IPS-11a (cell line): ENCODE measurements at regions not wholly inside any gene's neighbourhood (a gene's known extent, or its start where the extent isn't known, plus 50 kb on each side); places are given as distances from the start of the nearest gene placed in this dataset.

Experiments used
- H3K4me3 ChIP-seq: one replicate; pipeline ENCODE4 v1.5.1; 2013; ENCODE audit warnings: low read depth, low read length, control low read depth

DNA sequence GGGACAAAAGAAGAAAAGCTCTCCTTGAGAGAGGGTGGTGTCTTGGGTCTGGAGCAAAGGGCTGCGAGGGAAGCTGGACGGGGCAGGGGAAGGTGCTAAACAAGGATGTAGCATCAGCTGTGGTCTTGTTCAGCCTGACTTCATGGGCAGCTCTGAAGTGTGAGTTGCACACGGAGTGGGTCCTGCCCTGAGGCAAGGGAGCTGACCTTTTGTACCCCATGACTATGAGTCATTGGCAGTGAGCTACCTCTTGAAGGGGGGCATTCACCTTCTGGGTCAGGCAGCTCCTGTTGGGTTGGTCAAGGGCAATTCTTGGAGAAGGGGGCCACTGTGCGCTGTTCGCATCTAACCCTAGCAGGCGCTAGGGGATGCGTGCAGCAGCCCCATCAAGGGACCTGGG, 151.8 kb downstream of the SMIM20 start:
- no peak overlapping the region for H3K4me3 ChIP-seq

DNA sequence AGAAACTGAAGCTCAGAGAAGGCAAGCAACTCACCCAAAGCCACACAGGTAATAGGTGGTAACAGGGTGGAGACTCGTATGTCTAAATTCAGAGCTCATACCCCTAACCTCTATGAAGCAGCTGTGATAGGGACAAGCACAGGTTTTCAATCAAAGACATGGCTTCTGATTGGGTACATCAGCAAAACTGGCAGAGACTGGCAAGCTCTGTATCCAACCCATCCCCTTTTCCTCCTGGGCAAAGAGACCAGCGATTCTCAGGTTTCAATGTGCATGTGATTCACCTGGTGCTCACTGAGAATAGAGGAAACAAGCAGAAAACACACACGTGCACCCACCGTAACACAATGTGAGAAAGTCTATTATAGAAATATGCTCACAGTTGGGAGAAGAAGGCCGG, 153.0 kb downstream of the SMIM20 start:
- H3K4me3 ChIP-seq = no peak overlapping the region

DNA sequence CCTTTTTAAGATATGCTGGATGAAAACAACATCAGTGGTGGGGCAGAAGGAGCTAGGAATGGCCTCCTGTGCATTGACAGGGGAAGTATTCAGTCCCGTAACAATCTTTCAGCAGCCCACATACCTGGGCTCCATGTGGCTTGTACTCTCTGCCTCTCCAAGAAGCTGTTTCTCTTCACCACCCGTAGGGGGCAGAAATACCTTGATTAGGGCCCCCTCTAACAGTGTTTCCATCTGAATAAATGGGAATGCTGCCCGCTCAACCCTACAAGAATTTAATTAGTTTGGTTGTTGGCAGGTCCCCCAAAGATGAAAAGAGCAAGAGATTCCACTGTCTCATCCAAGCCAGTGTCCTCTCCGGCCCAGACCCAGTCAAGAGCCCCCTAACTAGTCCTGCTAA, 155.2 kb downstream of the SMIM20 start:
- H3K4me3 ChIP-seq = no peak overlapping the region

DNA sequence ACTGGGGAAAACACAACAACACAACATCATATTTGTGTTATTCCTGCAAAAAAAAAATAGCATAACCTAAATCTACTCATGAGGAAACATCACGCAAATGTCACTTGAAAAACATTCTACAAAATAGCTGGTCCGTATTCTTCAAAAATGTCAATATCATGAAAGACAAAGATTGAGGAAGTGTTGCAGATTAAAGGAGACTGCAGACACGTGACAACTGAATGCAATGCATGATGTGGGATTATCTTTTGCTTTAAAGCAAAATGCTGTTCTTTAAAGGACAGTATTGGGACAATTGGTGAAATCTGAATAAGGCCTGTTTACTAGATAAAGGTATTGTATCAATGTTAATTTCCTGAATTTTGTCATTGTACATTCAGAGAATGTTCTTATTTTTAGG, 157.7 kb downstream of the SMIM20 start:
- no peak overlapping the region for H3K4me3 ChIP-seq

DNA sequence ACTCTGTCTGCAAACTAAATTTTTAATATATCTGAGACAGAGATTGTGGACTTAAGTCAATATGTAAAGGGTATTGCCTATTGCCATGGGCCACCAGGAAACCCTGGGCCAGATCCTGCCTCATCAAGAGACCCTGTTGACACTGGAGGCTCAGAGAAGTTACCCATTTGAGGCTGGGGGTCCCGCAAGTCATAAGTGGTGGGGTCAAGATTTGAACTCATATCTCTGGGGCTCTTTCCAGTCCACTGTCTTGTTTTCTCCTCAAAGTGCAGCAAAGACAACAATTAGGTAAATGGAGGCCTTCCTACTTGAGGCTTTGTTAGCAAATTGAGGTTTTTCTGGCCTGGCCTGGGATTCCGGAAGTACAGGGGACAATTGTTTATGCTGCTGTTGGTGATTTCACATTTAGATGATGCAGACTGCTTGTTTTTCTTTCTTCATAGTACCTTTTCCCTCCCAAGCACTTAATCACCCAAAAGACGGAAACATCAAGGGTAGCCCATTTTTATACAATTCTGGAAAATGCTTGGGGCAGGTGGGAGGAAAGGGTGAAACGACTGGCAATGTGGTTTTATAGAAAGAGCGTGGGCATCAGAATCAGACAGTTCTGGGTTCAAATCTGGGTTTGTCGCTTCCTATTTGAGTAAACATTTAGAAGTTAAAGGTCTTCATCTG, 160.0 kb downstream of the SMIM20 start:
- no peak overlapping the region for H3K4me3 ChIP-seq

DNA sequence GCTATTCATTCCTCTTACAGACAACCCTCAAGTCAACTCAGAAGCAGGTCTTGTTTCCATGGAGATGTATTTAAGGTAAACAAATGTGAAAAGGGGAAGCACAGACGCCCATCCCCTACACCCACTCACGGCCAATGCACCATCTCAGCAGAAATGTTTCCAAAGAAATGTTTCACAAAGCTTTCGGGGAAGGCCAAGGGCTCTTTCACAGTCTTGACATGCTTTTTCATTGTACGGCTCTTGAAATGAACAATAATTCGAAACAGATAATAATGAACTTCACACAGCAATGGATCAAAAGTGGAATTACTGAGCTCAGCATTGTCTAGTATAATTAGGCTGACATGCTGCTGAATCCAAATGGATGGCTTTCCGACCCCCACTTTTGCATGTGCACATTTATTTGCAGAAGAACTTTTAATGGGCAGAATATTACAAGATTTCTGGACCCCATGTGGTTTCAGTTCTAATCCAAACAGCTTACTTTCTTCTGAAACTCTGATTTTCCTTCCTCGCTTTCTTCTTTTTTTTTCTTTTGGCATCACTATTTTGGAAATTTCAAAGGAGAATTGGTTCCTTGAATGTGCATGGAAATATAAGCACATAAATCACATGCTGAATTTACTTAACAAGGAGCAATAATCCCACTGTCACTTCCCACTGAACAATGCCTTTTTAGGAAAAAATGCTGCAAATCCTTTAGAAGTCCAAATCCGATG, 160.9 kb downstream of the SMIM20 start:
- H3K4me3 ChIP-seq = no peak overlapping the region

DNA sequence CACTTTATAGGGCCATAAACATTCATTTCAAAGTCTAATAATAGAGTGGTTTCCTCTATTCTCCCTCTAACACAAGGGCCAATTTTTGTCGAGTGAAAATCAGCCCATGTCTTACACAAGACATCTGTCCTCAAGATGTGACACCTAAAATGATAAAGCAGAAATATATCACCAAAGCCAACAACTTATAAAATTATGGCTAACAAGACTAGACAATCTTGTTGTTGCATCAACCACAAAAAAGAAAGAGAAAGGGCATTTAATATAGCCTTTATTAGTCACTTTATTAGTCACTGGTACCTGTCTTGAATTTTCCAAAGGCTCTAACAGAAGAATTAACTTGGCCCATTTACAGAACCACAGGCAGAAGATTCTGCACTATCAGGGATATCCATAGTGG, 161.6 kb downstream of the SMIM20 start:
- no peak overlapping the region for H3K4me3 ChIP-seq

DNA sequence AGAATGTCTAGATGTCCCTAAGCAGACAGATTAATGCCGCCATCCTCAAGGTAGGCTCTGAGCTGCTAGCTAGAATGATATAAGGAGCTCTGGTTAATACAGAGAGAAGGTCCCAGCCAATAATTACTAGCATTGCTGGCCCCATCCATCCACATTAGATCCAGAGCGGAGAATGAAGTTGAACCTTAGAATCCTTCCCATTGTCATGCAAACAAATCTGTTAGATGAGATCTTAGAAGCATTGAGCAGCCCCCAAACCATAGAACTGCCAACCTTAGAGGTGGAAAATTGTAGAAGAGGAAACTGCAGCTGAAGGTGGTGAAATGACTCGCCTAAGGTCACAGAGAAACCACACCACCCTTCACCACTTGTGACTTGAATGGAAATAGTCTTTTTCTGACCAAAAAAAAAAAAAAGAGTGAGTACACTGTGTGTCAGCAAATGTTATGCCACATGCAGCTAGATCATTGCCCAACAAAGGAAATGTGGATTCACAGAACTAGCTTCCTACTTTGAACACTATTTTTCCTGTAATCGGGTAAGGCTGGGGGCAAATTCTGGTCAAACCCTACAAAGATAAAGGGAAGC, 162.1 kb downstream of the SMIM20 start:
- H3K4me3 ChIP-seq = no peak overlapping the region

DNA sequence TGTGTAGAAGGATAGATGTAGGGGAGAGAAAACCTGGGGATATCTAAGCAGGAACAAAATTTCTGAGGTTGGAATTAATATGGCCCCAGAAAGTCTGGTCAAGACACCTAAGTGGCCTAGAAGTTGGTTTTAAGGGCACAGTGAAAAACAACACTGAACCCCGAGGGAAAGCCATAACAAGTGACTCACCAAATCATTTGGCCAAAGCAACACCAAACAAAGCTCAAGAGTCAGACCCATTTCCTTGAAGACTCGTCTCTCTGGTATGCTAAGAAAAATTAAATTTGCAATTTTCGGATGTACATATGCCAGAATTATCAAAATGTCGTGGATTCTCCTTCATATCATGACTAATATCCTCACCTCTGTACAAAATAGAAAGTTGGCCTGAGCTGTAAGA, 162.9 kb downstream of the SMIM20 start:
- H3K4me3 ChIP-seq = no peak overlapping the region

DNA sequence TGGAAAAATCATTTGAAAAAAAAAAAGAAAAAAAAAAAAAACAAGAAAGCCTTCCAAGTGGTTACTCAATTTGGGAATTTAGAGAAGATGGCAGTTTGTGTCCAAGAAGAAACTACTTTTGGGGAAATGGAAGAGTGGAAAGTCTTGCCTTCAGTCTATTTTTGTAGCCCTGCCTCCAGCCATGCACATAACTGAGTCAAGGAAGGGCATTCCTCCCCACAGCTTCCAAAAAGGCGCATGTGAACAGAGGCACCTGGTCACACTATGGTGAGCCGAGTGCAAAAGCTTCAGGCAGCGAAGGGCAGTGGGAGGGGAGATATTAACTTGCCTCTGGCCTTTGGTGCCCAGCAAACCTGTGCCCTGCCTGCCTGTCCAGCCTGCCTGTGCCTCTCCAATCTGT, 163.7 kb downstream of the SMIM20 start:
- H3K4me3 ChIP-seq = no peak overlapping the region

DNA sequence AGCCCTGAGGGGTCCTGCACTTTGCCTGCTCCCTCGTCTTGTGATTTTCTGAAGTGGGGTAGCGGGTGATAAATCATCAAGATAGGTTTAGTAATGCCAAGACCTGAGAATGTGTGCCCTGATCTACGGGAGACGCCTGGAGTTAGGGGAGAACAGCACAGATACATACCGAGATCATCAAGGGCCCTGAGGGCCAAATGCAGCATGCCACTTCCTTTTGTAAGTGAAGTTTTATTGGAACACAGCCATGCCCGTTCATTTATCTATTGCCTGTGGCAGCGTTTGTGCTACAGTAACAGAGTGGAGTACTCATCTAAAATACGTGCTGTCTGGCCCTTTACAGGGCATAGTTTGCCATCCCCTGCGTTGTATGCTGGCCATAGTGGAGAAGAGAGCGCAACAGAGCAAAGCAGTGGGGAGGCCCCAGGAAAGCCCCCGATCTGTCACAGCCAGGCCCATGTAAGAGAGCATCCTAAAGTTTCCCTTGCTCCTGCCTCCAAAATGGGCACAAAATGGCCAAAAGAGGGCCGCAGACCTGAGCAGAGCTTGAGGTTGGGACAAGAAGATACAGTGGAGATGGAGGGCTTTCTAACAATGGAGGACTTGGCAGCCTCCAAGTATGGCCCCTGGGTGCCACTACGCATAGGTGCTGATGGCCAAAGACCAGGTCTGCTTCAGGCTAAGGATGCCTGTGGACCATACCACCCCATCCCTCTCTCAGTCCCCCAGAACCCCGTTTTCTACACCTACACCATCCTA, 167.0 kb downstream of the SMIM20 start:
- H3K4me3 ChIP-seq = no peak overlapping the region

DNA sequence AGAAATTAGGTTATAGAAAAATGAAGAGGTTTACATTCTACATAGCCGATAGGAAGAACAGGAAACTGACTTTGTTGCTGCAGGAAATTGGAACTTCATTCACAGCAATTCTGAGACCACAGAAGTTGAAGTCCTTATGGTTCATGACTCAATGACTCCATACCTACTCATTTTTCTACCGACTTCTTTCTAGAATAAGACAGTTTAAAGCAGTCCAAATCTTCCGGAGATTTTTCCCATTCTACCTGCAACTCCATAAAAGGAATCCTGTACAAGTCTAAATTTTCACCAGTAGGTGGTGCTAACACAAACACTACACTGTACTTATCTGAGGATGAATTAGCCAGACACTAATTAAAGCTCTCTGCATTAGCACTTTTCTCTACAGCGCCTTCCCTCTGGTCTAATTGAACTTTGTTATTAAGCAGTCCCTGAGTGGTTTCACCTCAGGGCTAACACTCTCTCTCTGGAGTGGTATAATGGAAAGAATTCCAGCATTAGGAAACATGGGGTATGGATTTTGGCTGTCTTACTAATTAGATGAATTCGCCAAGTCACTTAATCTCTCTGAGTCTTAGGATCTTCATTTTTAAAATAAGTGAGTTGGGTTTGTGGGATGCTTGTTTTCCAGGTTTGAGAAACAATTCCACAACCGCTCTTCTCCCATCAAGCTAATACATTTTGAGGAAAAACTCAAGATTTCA, 167.9 kb downstream of the SMIM20 start:
- no peak overlapping the region for H3K4me3 ChIP-seq

DNA sequence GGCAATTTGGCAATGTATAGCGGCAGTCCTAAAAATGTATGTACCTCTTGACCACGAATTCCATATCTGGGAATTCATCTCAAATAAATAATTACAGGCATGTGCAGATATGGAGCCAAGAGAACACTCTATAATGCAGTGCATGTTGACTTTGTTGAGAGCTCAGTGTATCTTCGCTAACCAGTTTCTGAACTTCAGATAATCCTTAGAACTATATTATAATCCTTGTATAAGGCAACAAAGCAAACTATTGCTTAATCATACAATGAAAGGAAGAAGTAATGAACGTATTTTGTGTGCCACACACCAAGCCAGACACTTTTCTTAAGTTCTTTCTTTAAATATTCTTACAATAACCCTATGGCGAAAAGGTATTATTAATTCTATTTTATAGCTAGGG, 168.5 kb downstream of the SMIM20 start:
- H3K4me3 ChIP-seq = no peak overlapping the region

DNA sequence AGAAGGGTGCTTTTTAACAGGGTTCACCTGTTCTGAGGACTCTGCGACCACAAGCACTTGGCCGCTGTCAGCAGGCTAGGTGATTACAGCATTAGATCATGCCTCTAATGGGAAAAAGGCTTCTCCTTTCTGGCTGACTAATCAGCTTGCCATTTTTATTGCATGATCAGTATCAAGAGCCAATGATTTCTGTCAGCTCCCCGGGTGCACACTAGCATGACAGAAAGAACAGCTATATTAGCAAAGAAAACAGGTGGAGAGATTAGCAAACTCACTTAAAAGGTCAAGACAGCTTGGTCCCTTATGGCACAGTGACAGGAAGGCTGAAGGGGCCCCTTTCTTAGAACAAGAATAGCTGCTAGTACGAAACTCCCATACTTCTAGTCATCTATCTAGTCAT, 170.0 kb downstream of the SMIM20 start:
- H3K4me3 ChIP-seq = no peak overlapping the region

DNA sequence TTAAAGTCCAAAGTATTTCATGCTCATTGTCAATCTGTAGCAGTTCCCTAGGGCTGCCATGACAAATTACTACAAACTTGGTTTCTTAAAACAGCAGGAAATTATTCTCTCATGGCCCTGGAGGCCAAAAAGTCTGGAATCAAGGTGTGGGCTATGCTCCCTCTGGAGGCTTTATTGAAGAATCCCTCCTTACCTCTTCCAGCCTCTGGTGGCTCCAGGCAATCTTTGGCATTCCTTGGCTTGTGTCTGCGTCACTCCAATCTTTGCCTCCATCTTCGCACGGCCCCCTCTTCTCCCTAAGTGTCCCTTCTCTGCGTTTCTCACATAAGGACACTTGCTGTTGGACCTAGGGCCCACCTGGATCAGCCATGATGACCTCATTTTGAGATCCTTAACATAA, 170.4 kb downstream of the SMIM20 start:
- no peak overlapping the region for H3K4me3 ChIP-seq

DNA sequence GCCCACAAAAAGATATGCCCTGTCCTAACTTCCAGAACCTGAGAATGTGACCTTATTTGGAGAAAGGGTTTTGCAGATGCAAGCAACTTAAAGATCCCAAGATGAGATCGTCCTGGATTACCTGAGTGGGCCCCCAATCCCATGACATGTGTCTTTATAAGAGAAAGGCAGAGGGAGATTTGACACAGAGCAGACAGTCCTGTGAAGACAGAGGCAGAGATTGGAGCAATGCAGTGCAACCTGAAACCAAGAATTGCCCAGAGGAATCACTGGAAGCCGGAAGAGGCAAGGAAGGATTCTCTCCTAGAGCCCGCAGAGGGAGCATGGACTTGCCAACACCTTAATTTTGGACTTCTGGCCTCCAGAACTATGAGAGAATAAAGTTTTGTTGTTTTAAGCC, 171.5 kb downstream of the SMIM20 start:
- no peak overlapping the region for H3K4me3 ChIP-seq

DNA sequence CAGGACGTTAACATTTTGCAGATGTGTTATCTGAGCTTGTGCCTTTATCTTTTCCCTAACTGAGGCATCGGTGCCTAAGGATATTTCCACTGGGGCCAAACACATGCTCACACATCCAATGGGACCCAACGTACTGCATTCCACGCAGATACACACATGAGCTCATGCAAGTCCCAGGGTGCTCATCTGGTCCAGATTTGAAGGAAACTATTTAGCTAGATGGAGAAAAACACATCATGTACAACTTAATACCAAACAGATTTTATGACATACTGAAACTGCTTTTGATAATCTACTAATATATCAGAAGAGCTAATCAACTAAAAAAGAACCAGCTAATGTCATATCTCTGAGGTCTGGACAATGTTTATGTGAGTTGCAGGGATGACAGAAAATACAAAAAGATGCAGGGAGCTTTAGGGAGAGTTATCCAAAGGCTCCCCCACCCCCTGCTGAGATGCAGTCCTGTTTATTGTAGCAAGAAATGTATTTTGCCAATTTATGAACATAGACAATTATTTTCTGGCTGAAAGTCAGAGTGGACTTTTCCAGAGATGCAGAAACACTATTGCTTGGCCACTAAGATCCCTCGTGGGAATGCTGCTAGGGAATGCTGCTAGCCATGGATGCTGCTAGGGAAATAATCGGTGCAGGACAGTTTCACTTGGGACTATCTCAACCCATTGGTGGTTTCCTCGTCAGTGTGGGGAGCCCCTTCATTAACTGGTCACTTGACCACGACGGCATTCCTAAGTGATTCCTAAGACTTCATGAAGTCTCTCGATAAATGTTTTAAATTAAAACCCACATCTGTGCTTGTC, 172.8 kb downstream of the SMIM20 start:
- H3K4me3 ChIP-seq = no peak overlapping the region

DNA sequence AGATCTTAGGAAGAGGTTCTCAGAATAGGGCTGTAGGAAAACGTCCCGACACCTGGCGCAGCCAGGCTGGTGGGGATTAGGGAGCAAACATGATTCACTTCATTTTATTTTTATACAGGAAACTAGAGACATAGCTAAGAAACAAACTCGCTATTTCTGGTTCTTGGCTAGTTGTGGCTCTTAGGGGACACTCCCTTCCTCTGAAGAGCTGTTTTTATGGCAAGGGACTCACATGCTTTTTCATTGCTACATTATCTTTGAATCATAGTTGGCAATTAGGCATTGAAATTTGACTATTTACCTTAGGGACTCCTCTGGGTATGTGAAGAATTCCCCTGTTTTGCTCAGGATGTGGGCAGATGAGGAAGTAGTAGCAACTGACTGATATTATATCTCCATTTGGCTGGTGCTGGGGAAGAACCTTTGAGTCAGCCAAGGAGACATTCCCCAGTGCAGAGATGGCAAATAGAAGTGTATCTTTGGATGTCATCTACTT, 174.5 kb downstream of the SMIM20 start:
- no peak overlapping the region for H3K4me3 ChIP-seq

DNA sequence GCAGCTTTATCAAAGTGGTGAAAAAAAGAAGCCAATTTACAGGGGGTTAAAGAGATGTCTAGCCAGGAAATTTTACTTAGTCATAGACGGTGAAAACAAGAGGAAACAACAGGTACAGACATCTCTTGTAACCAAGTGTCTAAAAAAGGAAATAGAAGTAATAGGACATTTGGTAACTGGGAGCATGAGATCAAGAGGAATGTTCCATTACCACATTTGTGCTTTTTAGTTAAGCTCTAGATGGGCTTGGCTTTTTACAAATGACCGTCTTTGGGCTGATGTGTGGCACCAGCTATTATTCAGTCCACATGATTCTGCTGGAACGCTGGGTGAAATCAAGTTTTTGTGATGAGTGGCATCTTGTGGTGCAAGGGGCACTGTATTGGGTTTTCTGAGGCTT, 179.5 kb downstream of the SMIM20 start:
- no peak overlapping the region for H3K4me3 ChIP-seq

DNA sequence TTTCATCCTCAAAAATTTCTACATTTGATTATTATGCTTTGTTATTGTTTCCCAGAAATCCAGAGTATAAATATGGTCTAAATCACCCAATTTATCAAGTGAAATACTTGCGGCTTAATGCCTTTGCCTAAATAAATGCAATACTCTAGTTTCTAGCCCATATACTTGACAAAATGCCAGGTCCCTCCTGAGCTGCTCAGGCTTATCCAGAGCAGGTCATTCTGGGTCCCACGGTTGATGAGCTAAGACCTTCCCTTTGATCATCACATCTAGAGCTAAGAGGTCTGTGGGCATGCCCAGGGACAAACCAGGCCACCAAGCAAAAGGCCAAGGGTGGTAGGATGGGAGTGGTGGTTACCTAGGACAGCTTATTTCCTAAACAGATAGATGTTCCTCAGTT, 180.1 kb downstream of the SMIM20 start:
- no peak overlapping the region for H3K4me3 ChIP-seq
